ENCODE measurements at regions not wholly inside any gene's neighbourhood (a gene's known extent, or its start where the extent isn't known, plus 50 kb on each side); places are given as distances from the start of the nearest gene placed in this dataset.

DNA sequence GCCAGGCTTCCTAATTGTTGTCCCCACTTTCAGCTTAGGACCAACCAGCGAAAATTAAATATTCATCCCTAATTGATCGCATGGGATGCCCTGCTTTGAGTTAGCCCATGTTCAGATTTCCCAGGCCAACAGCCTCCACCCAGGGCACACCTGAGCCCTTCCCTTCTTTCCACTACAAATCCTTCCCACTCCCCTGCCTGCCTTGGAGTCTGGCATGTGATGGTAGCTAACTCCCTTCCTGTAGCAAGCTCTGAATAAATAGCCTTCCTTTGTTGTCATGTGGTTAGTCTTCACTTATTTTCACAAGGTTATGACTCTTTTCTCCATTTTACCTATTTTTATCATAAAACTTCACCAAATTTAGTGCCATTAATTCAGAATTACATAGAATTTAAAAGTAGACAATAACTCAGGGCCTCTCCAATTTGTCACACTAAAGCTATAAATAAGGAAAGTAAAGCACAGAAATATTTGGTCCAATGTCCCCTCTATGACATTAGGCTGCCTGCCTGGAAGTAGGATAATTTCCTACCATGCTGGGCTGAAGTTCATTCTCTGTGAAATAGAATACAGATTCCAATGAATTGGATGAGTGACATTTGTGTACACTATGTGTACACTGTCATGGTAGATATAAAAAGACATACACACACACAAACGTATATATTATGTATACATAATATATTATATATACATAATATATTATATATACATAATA, 166.4 kb upstream of the CPEB2 start:
- TF ChIP-seq CTCF (IDR thresholded peaks at IDR 0.05) (no peak), POLR2A (IDR thresholded peaks at IDR 0.05) (no peak), POLR2AphosphoS5 (IDR thresholded peaks at IDR 0.05) (no peak), EP300 (IDR thresholded peaks at IDR 0.05) (no peak)
